H9 (cell line): ENCODE measurements at regions not wholly inside any gene's neighbourhood (a gene's known extent, or its start where the extent isn't known, plus 50 kb on each side); places are given as distances from the start of the nearest gene placed in this dataset.

Source experiments
- DNase-seq: peaks from one replicate; pipeline ENCODE4 v3.0.0-alpha.2; 2017
- H2AFZ ChIP-seq: one replicate; pipeline ENCODE4 v1.6.1; 2013; ENCODE audit warnings: mild to moderate bottlenecking, low read length, control low read depth, moderate library complexity
- H2AK5ac ChIP-seq: 2 replicates; pipeline ENCODE4 v1.6.1; 2013; ENCODE audit warnings: low read length, control low read depth, mixed read lengths; ENCODE audit not compliant: insufficient read length
- H2BK120ac ChIP-seq: one replicate; pipeline ENCODE4 v1.6.1; 2013; ENCODE audit warnings: low read depth, mild to moderate bottlenecking, low read length, control low read depth, inconsistent platforms; ENCODE audit not compliant: poor library complexity, severe bottlenecking
- H2BK12ac ChIP-seq: 2 replicates; pipeline ENCODE4 v1.6.1; 2013; ENCODE audit warnings: low read length, control low read depth, mixed read lengths, low read depth; ENCODE audit not compliant: insufficient read length
- H2BK15ac ChIP-seq: 2 replicates; pipeline ENCODE4 v1.6.1; 2013; ENCODE audit warnings: low read depth, low read length, control low read depth
- H2BK20ac ChIP-seq: one replicate; pipeline ENCODE4 v1.6.1; 2013; ENCODE audit warnings: low read depth, mild to moderate bottlenecking, low read length, control low read depth, inconsistent platforms; ENCODE audit not compliant: poor library complexity, severe bottlenecking
- H2BK5ac ChIP-seq: 2 replicates; pipeline ENCODE4 v1.6.1; 2013; ENCODE audit warnings: low read length, control low read depth, mixed read lengths; ENCODE audit not compliant: insufficient read length
- H3K14ac ChIP-seq: 2 replicates; pipeline ENCODE4 v1.6.1; 2013; ENCODE audit warnings: low read length, control low read depth; ENCODE audit not compliant: insufficient read depth
- H3K18ac ChIP-seq: 2 replicates; pipeline ENCODE4 v1.6.1; 2013; ENCODE audit warnings: low read depth, mild to moderate bottlenecking, mixed read lengths, low read length, control low read depth; ENCODE audit not compliant: insufficient read length
- H3K23ac ChIP-seq: 2 replicates; pipeline ENCODE4 v1.6.1; 2013; ENCODE audit warnings: low read length, control low read depth, mixed read lengths, low read depth; ENCODE audit not compliant: insufficient read length
- H3K23me2 ChIP-seq: 2 replicates; pipeline ENCODE4 v1.6.1; 2013; ENCODE audit warnings: low read depth, mild to moderate bottlenecking, mixed read lengths, low read length, control low read depth; ENCODE audit not compliant: insufficient read length, poor library complexity, severe bottlenecking
- H3K27ac ChIP-seq: 2 replicates; pipeline ENCODE4 v1.5.1; 2013; ENCODE audit warnings: low read length, control low read depth, mixed read lengths, low read depth; ENCODE audit not compliant: insufficient read length
- H3K27me3 ChIP-seq: 2 replicates; pipeline ENCODE4 v1.6.1; 2013; ENCODE audit warnings: low read length, control low read depth, inconsistent platforms; ENCODE audit not compliant: insufficient read depth
- H3K4ac ChIP-seq: 2 replicates; pipeline ENCODE4 v1.6.1; 2013; ENCODE audit warnings: low read depth, mild to moderate bottlenecking, control low read depth, inconsistent platforms, low read length, moderate library complexity
- H3K4me1 ChIP-seq: 2 replicates; pipeline ENCODE4 v1.6.1; 2013; ENCODE audit warnings: low read length, control low read depth, inconsistent platforms; ENCODE audit not compliant: insufficient read depth
- H3K4me2 ChIP-seq: 2 replicates; pipeline ENCODE4 v1.6.1; 2013; ENCODE audit warnings: low read length, control low read depth, mixed read lengths; ENCODE audit not compliant: insufficient read length, insufficient read depth
- H3K56ac ChIP-seq: 2 replicates; pipeline ENCODE4 v1.6.1; 2013; ENCODE audit warnings: low read depth, mild to moderate bottlenecking, mixed read lengths, low read length, control low read depth; ENCODE audit not compliant: insufficient read length
- H3K79me1 ChIP-seq: 2 replicates; pipeline ENCODE4 v1.6.1; 2013; ENCODE audit warnings: low read depth, mild to moderate bottlenecking, moderate library complexity, low read length, control low read depth, inconsistent platforms; ENCODE audit not compliant: insufficient read depth, poor library complexity, severe bottlenecking
- H3K79me2 ChIP-seq: 2 replicates; pipeline ENCODE4 v1.6.1; 2013; ENCODE audit warnings: low read length, control low read depth, inconsistent platforms; ENCODE audit not compliant: insufficient read depth
- H3K9ac ChIP-seq: 2 replicates; pipeline ENCODE4 v1.6.1; 2013; ENCODE audit warnings: low read length, control low read depth, mixed read lengths; ENCODE audit not compliant: insufficient read length; ENCODE audit errors: extremely low read depth
- H3K9me3 ChIP-seq: one replicate; pipeline ENCODE4 v1.6.1; 2013; ENCODE audit warnings: low read depth, low read length, inconsistent platforms; ENCODE audit not compliant: control insufficient read depth
- H3T11ph ChIP-seq: one replicate; pipeline ENCODE4 v1.6.1; 2013; ENCODE audit warnings: mild to moderate bottlenecking, low read length, control low read depth, inconsistent platforms
- H4K20me1 ChIP-seq: one replicate; pipeline ENCODE4 v1.6.1; 2013; ENCODE audit not compliant: control insufficient read depth, insufficient read length, insufficient read depth
- H4K5ac ChIP-seq: 2 replicates; pipeline ENCODE4 v1.6.1; 2013; ENCODE audit warnings: low read depth, mild to moderate bottlenecking, mixed read lengths, low read length, control low read depth; ENCODE audit not compliant: insufficient read length
- H4K8ac ChIP-seq: replicated peaks from 2 replicates; pipeline ENCODE4 v1.6.1; 2013; ENCODE audit warnings: low read length, control low read depth, mixed read lengths, low read depth; ENCODE audit not compliant: insufficient read length
- H4K91ac ChIP-seq: 2 replicates; pipeline ENCODE4 v1.6.1; 2013; ENCODE audit warnings: low read depth, mild to moderate bottlenecking, moderate library complexity, mixed read lengths, low read length, control low read depth; ENCODE audit not compliant: insufficient read length
- H3K27ac Mint-ChIP-seq, 3 experiments: 2 replicates in 2 of 3; 3 replicates in 1 of 3; pipeline ENCODE4 v1.8.0; 2020 to 2021; ENCODE audit warnings: mixed read lengths in 3 of 3, mild to moderate bottlenecking in 1 of 3, moderate library complexity in 1 of 3
- H3K27me3 Mint-ChIP-seq: 2 replicates; pipeline ENCODE4 v1.8.0; 2021; ENCODE audit warnings: low read depth, mild to moderate bottlenecking, moderate library complexity, mixed read lengths
- H3K36me3 Mint-ChIP-seq, 3 experiments: 2 replicates in 2 of 3; 3 replicates in 1 of 3; pipeline ENCODE4 v1.8.0; 2020 to 2021; ENCODE audit warnings: low read depth in 3 of 3, mixed read lengths in 3 of 3; ENCODE audit not compliant: insufficient read depth in 1 of 3
- H3K4me1 Mint-ChIP-seq, 2 experiments: 2 replicates each; pipeline ENCODE4 v1.8.0; 2020; ENCODE audit warnings: mixed read lengths in 2 of 2
- H3K4me3 Mint-ChIP-seq, 2 experiments: 2 replicates in 1 of 2; 3 replicates in 1 of 2; pipeline ENCODE4 v1.8.0; 2020 to 2021; ENCODE audit warnings: mild to moderate bottlenecking in 2 of 2, mixed read lengths in 2 of 2, moderate library complexity in 1 of 2
- H3K9me3 Mint-ChIP-seq, 2 experiments: 2 replicates in 1 of 2; 3 replicates in 1 of 2; pipeline ENCODE4 v1.8.0; 2020; ENCODE audit warnings: mild to moderate bottlenecking in 2 of 2, mixed read lengths in 2 of 2, moderate library complexity in 1 of 2
- WGBS: extraction: QIAGEN DNeasy Blood & Tissue Kit; methylation state at CpG from one replicate; pipeline ENCODE4 v1.1.7; 2013; ENCODE audit warnings: missing lambda C conversion rate, low lambda C conversion rate, mixed read lengths; ENCODE audit not compliant: insufficient read length; ENCODE audit errors: extremely low coverage; 5-methylcytosine and 5-hydroxymethylcytosine counted together
- TF ChIP-seq, protein P1 (sequence below): fragments of 200-600 bp; sonication (generic); conservative IDR thresholded peaks from 3 replicates; pipeline ENCODE4 v1.8.0; 2021; ENCODE audit warnings: antibody characterized with exemption, mild to moderate bottlenecking

DNA sequence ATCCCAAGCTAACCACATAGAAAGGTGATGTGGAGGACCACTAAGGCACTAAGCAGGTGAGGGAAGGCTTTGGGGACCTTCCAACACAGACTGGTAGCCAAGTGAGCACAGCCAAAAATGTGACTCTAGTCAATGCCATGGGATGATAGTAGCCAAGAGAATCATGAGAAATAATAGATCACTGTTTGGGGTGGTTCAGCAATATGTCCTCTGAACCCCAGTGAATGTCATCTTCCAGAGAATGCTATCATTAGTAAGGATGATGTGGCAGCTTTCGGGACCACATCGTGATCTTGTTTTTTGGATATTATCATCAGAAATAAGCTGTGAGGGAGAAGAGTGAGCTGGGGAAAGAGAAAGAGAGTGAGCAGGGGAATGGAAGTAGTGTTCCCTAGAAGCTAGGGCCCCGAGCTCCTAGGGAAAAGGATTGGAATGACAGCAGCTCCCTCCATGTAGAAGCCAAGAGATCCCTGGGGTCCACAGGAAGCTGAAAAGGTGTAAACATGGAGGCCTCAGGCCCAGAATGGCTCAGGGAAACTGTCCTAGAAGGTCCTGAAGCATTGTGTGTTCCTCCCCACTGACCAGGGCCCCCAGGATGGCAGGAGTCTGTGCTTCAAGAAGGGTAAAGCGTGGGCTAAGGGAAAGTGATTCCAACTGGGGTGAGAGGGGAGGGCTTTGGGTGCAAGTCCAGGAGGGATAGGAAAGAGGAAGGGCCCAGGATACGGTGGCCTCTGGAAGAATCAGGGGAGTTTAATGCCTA lies 56.6 kb upstream of the KLF13 start:
- no peak overlapping the region for H3K27ac ChIP-seq
- H2AK5ac ChIP-seq: no peak overlapping the region
- no peak overlapping the region for H2BK120ac ChIP-seq
- H4K20me1 ChIP-seq: no peaks in the 10 kb centered on the region
- H2BK15ac ChIP-seq: no peak overlapping the region
- no peak overlapping the region for H3K9ac ChIP-seq
- H3K18ac ChIP-seq: no peak overlapping the region
- H3K4ac ChIP-seq: no peak overlapping the region
- H4K91ac ChIP-seq: no peak overlapping the region
- Mint-ChIP-seq H3K9me3 (no peaks in the 10 kb centered on the region), H3K4me3 (no peak overlapping the region), H3K36me3 (no peaks in the 10 kb centered on the region), H3K4me1 (peaks cover 22 to 31% of the 10 kb centered on the region in 2 experiments), H3K27ac (peak overlapping the region in 1 of 3 experiments; percentile 46; a peak in 2 of 7 replicates), H3K27me3 (peaks cover under 1% of the 10 kb centered on the region)
- H4K5ac ChIP-seq: no peak overlapping the region
- H3K14ac ChIP-seq: no peak overlapping the region
- no peak overlapping the region for H3K23ac ChIP-seq
- H3K4me1 ChIP-seq: no peaks in the 10 kb centered on the region
- WGBS: no CpG with 5 or more reads among the region's 5 CpGs
- H3K9me3 ChIP-seq: no peaks in the 10 kb centered on the region
- no peak overlapping the region for H3K56ac ChIP-seq
- H3K4me2 ChIP-seq: no peak overlapping the region
- no peak for DNase-seq
- no peak overlapping the region for H2BK5ac ChIP-seq
- H3T11ph ChIP-seq: no peak overlapping the region
- no peak overlapping the region for H4K8ac ChIP-seq
- no peak overlapping the region for H2BK20ac ChIP-seq
- no peaks in the 10 kb centered on the region for H3K23me2 ChIP-seq
- H2BK12ac ChIP-seq: no peak overlapping the region
- no peaks in the 10 kb centered on the region for H3K27me3 ChIP-seq
- no peaks in the 10 kb centered on the region for H3K79me2 ChIP-seq
- no peak overlapping the region for H2AFZ ChIP-seq
- TF ChIP-seq, protein P1, sequence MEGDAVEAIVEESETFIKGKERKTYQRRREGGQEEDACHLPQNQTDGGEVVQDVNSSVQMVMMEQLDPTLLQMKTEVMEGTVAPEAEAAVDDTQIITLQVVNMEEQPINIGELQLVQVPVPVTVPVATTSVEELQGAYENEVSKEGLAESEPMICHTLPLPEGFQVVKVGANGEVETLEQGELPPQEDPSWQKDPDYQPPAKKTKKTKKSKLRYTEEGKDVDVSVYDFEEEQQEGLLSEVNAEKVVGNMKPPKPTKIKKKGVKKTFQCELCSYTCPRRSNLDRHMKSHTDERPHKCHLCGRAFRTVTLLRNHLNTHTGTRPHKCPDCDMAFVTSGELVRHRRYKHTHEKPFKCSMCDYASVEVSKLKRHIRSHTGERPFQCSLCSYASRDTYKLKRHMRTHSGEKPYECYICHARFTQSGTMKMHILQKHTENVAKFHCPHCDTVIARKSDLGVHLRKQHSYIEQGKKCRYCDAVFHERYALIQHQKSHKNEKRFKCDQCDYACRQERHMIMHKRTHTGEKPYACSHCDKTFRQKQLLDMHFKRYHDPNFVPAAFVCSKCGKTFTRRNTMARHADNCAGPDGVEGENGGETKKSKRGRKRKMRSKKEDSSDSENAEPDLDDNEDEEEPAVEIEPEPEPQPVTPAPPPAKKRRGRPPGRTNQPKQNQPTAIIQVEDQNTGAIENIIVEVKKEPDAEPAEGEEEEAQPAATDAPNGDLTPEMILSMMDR: no peak
- H3K79me1 ChIP-seq: no peaks in the 10 kb centered on the region
